ENCODE measurements at regions not wholly inside any gene's neighbourhood (a gene's known extent, or its start where the extent isn't known, plus 50 kb on each side); places are given as distances from the start of the nearest gene placed in this dataset.
"Not testable (repeated sequence)": the region's sequence is repeated elsewhere in the genome, so short reads cannot be mapped to it uniquely, and the experiment has no call there.

DNA sequence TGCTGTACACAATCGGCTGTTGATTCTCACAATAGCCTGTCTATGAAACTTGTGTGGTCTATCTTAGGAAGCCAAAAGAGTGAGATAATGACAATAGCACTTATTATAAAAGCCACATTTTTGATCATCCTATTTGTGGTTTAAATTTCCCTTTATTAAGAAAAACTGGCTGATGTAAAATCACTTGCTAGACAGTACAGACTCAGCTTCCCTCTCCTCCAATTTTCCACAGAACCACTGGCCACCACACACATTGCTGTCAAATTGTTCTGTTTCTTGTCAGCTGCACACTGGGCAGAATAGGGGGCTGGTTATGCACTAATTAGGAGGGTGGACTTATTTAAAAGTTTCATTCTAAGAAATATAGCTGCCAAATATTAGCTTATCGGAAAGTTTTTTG lies 425.9 kb downstream of the EPHA3 start:
- no peak for DNase-seq

DNA sequence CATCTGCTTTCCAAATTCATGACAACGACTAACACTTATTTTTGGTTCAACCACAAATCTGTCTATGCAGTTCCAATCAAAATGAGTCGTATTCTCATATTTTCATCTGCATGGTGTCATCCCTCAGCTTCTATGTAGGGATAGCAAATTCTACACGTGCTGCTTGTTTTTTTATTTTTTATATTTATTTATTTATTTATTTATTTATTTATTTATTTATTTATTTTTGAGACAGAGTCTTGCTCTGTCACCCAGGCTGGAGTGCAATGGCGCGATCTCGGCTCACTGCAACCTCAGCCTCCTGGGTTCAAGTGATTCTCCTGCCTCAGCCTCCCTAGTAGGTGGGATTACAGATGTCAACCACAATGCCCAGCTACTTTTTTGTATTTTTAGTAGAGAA lies 447.2 kb downstream of the EPHA3 start:
- not testable (repeated sequence) for DNase-seq

DNA sequence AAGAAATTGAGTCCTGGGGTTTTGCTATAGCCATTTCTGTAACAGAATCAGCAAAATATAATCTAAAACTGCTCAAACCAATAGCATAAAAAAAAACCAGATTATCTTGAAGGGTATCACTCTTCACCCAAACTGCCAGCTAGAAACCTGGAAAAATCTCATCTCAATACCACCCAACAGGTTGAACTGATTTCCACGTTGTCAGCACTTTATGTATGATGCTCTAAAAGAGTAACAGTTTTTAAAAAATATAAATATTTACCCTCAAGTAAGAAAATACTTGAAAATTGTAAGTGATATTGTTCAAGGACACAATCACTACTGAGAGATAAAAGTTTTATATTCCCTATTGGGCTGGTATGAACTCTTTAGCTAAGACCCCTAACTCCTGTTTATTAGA lies 451.3 kb downstream of the EPHA3 start:
- no peak for DNase-seq

DNA sequence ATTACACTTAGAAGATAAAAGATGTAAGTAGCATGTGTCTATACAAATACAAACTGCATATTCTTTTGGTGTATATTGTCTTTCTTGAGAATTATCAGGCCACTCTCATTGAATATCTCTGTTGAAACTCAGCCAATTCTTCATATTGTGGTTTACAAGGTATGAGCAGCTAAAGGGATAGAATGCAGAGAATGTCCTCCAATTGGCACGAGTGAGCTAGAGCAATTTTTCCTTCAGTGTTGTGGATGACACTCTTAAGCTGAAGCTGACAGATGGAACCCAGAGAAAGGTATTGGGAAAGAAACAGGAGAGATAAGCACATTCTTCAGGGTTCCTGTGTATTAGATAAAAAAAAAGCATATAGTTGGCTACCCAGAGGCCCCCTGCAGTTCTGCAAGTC lies 453.1 kb downstream of the EPHA3 start:
- no peak for DNase-seq

DNA sequence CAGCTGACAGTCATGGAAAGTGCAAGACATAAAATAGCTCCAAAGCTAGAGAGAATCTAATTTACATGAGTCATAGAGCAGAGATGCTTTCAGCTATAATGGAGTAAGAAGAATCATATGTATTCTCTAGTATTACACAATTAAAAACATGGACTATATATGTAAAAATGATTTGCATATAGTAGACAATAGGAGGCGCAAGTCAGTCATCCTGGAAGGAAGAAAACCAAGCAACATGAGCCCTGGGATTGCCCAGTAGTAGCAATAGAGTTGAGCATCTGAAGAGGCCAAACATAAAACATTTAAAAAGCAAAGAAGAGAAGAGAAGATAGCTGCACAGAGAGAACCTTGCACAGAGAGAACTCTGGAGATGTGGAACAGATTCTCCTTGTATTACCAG lies 455.0 kb downstream of the EPHA3 start:
- no peak for DNase-seq

DNA sequence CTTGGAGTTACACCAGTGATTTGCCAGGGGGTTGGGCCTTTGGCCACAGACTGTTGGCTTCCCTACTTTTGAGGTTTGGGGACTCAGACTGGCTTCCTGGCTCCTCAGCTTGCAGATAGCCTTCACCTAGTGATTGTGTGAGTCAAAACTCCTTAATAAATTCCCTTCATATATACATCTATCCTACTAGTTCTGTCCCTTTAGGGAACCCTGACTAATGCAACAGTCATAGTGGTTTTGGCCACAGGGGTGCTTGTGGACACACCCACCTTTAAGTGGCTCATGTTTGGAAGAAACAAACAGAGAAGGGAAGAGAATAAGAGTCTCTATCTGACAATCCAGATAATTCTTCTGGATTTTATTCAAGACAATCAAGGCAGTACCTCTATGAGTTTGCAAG lies 457.7 kb downstream of the EPHA3 start:
- no peak for DNase-seq

DNA sequence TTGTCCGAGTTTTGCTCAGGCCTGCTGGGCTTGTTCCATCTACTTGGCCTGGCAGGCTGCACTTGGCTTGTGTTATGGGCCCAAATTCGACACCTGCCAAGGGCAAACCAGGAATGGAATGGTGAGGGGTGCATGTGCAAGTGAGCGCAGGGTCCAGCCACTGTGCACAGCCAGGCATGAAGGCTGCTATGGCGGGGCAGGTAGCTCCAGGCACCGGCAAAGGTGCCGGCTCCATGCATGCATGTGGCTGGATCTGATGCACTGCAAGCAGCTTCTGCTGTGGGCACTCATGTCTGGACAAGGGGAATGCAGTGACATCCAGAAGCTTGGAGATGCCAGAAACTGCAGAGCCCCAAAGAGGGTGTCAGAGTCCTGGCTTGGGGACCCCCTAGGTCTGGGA lies 463.0 kb downstream of the EPHA3 start:
- no peak for DNase-seq

DNA sequence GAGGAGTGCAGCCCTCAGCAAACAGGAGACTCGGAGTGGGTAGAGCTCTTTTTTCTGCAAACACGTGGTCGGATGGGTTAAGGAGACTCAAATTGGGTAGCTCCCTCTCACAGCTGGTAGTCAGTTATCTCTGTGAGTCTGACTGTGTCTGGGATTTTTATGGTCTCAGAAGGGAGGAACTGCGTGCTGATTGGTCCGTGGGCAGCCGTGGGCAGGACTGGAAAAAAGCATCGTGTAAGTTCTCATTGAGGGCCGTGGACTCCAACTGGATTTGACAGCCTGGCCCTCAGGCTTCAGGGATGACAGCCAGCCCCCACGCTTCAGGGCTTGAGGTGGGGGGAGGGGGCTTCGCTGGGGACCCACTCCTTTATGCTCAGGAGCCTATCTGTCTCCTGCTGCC lies 463.9 kb downstream of the EPHA3 start:
- DNase-seq: no peak

DNA sequence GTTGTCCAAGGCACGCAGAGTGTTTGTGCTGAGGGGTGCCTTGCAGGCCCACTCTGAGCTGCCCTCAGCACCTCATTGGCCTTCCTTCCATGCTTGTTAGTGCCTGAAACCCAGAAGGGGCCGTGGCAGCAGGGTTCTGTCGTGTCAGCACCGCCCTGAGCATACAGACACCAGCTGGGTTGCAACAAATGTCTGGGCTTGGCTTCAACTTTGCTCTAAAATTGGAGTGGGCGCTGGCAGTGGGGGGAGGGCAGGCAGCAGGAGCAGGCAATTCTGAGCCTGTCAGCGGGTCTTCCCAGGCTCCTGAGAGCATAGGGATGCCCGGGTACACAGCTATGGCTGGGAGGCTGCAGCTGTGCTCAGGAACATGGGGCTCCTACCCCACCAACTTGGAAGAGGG lies 464.3 kb downstream of the EPHA3 start:
- DNase-seq: no peak

DNA sequence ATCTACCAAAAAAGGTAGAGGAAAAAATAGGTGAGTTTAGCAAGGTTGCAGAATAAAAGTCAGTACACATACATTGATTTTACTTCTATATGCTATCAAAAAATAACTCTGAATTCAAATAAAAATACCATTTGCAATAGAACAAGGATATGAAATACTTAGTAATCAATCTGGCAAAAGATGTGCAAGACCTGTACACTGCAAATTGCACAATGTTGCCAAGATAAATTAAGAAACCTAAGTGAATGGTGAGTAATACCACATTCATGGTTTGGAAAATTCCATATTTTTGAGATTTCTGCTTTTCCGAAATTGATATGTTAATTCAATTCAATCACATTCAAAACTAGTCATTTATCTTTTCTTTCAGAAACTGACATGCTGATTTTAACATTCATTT lies 464.8 kb downstream of the EPHA3 start:
- no peak for DNase-seq

DNA sequence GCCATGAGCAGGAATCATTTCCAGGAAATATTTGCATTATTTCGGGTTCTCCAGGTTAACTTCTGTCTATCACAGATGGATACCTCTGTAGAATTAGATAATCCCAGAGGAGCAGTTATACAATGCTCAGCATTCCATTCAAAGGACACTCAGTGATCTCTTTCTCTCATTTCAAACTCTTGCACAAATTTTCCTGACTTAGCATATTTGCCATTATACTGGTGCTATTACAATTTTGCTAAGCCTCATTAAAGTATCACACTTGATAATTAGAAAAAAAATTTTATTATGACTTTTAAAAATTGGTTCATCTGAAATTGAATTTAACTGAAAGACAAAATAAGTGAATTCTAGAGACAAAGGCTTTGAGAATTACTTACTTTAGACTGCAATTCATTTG lies 469.0 kb downstream of the EPHA3 start:
- DNase-seq: no peak

DNA sequence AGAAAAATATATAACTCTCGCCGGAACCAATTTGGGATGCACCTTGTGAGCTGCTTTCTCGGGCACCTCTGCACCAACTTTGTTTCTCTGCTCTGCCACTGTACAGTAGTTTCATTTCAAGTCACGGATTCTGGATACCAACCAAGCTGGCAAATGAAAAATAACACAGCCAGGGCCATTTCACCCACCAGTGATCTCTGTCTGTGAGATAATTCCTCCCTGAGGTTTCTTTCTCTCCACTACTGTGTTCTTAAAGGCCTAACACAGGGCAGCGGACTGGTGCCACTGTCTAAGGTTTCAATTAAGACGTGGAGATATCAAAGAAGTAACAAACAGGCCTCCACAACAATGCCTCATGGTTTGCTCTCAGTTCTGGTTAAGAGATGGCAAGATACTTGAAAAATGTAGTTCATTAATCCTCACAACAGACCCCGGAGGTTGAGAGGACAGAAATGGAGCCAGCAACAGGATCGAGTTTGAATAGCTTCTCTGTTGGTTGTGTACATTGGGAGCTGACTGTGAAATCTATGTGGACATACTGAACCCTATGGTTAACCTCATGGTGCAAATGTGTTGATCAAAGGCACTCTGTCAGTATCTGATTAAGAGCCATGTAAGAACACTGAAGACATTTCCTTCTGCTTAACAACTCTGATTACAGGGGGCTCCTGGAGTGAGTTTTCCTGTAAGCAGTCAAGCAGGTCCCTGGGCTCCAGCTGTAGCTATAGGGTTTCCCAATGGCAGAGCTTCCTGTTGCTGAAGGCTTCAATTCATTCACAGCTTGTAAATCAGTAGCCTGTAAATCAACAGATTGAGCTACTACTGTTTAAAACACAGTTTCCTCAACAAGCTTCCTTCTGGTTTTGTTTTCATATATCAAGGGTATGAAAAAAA lies 470.5 kb downstream of the EPHA3 start:
- no peak for DNase-seq

DNA sequence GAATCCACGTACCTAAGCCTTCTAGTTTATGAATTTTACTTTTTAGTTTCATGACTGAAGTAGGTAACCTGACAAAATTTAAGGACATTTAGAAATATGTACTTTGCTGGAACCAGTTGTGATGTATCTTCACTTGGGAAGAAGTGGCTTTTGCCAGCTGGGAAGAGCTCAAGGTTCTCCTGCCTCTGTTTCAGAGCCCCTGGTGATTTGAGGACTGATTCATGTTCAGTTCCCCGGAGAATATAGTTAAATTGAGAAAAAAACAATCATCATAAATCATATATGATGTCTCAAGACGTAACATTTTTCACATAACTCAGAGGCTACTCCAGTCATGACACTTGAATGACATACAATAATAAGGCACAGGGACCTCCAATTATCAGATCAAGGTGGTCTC lies 473.4 kb downstream of the EPHA3 start:
- no peak for DNase-seq

DNA sequence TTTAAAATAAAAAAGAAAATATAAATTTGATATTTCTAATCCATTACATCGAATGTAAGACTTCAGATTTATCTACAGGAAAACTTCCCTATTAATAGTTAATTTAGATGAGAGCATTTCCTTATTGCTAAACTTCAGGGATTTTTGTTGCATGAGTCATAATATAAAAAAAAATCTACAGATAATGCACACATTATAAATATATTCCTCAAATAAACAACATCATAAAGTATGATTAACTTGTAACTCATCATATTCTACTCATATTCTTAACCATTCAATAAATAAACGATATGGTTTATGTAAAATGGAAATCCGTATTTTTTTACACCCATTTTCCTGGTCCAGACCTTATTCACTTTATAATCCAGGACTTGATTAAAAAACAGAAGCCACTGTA lies 477.0 kb downstream of the EPHA3 start:
- no peak for DNase-seq

DNA sequence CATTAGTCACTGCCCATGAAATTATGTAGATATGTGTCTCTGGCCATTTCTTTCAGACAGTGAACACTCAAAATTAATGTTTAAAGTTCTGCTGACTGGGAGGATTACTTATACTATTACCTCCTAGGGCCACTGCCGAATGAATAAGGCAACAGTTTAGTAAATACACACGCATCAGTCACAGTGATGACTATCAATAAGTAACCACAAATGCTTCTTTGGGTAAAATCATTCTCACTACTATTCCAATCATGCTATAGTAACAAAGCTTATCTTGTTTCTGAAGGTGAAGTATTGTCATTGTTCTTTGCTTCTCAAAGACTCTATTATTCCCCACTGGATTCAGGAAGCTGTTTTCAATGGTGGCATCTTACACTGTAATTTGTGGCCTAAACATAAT lies 478.8 kb downstream of the EPHA3 start:
- DNase-seq: no peak

DNA sequence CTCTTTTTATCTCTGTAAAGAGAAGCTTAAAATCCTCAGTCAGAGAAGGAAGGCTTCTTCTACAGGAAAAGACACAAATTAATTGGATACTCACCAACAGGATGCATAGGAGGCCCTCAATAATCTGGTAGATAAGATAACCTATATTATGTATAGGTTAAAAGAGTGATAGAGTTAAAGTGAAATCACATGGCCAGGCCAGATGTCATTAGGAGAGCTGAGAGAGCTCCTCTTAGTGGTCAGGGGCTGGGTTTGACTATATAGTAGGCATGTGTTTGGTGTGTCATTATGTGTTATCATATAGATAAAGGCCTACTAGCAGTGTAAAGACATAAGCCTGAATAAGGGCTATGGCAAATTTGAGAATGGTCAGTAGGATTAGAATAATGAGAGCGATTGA lies 479.3 kb downstream of the EPHA3 start:
- no peak for DNase-seq

DNA sequence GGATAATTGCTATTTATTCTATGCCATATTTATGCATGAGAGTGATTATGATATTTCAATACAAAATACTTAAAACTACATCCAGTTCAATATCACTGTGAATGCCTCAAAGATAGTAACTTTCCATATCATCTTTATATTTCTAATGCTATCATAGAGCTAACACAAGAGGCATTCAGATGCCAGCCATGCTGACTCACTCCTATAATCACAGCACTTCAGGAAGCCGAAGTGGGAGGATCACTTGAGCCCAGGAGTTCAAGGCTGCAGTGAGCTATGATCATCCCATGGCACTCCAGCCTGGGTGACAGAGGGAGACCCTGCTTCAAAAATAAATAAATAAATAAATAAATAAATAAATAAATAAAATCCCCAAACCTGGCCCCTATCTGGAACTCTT lies 498.7 kb downstream of the EPHA3 start:
- no peak for DNase-seq

DNA sequence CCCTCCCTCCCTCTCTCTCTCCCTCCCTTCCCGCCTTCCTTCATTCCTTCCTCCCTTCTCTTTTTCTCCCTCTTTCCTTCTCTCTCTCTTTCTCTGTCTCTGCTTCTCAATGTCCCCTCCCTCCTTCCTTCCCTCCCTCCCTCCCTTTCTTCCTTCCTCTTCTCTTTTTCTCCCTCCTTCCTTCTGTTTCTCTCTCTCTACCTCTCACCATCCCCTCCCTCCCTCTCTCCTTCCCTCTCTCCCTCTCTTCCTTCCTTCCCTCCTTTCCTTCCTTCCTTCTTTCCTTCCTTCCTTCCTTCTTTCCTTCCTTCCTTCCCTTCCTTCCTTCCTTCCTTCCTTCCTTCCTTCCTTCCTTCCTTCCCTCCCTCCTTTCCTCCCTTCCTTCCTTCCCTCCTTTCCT lies 504.6 kb downstream of the EPHA3 start:
- no peak for DNase-seq

DNA sequence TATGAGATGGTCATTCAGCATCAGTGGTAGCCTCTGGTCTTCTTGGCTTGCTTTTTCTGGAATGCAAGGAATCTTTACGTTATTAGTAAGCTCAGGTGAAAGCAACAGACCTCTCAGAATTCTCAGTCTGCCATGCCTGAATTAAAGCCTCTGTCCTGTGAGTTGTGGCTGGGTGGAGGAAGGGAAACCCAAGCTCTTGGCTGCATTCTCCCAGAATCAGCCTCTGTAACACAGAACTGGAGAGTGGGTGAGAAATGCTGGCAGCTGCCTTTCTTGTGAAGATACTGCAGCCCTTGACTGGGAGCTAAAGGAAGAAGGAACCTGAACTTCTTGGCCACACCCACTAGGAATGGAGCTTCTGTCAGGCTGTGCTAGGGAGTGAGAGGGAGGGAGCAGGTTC lies 505.8 kb downstream of the EPHA3 start:
- DNase-seq: no peak

DNA sequence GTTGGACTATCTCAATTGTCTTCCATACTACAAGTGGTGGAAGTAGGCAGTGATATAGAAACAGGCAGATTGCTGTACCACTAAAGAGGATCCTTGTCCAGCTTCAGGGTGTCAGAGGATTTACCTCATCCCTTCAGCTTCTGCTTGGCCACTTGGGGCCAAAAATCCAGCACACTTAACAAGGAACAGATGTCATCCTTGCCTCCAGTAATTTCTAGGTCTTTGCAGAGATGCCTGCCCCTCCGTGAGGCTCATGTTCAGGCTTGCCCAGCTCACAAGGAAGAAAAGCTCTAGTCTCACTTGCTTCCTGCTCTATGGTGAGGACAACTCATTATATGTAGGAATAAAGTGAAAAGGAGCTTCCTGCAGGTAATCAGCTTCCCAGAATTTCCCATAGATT lies 510.3 kb downstream of the EPHA3 start:
- DNase-seq: no peak

DNA sequence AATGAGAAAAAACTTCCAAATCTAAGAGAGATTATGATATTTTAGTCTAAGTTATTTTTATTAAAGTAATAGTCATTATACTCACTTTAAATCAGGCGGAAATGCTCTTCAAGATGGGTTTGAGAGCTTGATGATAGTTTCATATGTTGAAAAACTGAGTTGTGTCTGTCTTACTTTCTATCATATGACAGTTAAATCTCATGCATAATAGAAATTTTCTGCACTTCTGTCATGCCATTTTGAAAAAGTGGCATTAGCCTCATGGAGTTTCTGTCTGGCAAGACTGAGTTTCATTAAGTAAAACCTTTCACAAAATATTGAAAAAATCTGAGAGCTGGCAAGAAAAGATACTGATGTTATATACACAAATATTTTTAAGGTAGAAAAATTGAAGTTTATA lies 511.8 kb downstream of the EPHA3 start:
- no peak for DNase-seq

DNA sequence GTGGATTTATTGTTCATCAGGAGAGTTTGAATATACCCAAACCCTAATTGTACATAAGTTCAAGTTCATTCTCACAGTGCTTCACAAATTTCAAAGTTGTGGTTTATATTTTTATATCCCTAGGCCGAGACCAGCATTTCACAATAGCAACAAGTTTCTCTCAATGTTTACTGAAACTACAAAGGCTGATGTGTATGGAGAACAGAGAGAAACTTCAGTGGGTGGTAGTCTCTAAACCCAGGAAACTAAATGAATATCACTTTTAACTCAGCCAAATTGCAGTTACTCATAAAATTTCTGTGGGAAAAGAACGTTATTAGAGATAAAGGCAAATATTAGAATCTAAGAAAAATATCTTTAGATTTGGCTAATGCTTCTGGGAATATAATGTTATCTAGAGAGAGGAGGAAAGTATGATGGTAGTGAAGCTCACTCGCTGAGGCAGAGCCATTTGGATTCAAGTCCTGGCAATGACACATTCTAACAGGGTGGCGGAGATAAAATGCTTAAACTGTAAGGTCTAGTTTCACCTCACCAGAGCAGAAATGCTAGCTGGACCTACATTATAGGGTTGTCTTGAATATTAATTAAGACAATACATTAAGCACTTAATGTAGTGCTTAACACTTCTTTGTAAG lies 514.8 kb downstream of the EPHA3 start:
- no peak for DNase-seq

DNA sequence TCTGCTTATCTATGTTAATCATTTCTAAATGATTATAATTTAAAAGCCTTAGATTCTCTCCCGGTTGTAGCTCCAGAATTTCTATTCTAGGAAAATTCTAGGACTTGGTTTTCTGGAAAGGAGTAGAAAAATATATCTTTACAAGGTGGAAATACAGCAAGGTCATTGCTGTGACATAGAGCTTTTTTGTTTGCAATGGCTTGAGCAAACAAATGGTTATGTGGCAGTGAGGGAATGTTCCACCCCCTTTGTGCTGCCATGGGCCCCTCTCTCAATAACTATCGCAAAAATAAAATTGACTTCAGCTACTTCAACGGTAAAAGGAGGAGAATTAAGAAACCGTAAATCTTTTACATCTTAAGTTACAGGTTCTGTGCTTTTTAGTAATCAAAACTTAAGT lies 517.1 kb downstream of the EPHA3 start:
- DNase-seq: no peak

DNA sequence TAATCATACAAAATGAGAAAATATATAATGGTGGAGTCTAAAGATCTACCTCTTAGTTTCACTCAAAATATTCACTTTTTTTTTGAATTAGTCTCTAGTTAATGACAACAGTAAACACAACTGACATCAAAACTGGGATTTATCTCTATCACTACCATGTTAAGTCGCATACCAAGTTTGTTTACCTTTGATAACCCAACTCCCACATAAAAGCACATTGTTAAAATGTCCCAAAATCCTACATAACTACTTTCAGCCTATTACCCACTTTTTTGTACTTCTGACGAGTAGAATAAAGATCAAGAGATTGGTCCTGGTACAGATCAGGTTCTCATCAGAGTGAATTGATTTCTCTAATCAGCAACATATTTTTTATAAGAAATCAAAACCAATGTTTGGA lies 518.5 kb downstream of the EPHA3 start:
- no peak for DNase-seq

All from hindlimb muscle (tissue), 1 donor.